OCI-LY1 (cell line): ENCODE measurements at regions not wholly inside any gene's neighbourhood (a gene's known extent, or its start where the extent isn't known, plus 50 kb on each side); places are given as distances from the start of the nearest gene placed in this dataset.

ENCODE experiments used
- H2AFZ ChIP-seq: fragments of 200-600 bp; sonication (generic), shearing (Covaris generic); 2 replicates; pipeline ENCODE4 v1.6.0; 2014; ENCODE audit warnings: antibody characterized with exemption, mild to moderate bottlenecking, low read length
- H3F3A ChIP-seq: fragments of 200-600 bp; sonication (generic), shearing (Covaris generic); 2 replicates; pipeline ENCODE4 v1.6.0; 2014; ENCODE audit warnings: mild to moderate bottlenecking, antibody characterized with exemption, low read length, moderate library complexity; ENCODE audit not compliant: insufficient read depth
- H3K27ac ChIP-seq: fragments of 200-600 bp; sonication (generic); 2 replicates; pipeline ENCODE4 v1.5.1; 2014; ENCODE audit warnings: low read length, mixed run types, mild to moderate bottlenecking, low read depth; ENCODE audit not compliant: poor library complexity, severe bottlenecking
- H3K27me3 ChIP-seq: fragments of 200-600 bp; sonication (generic); 2 replicates; pipeline ENCODE4 v1.6.0; 2014; ENCODE audit warnings: antibody characterized with exemption, mild to moderate bottlenecking, low read length, moderate library complexity; ENCODE audit not compliant: insufficient read depth
- H3K36me3 ChIP-seq: fragments of 200-600 bp; sonication (generic); 2 replicates; pipeline ENCODE4 v1.6.1; 2014; ENCODE audit warnings: mild to moderate bottlenecking, antibody characterized with exemption, low read length, moderate library complexity, mixed read lengths; ENCODE audit not compliant: insufficient read depth
- H3K4me1 ChIP-seq: fragments of 200-600 bp; sonication (generic); 2 replicates; pipeline ENCODE4 v1.5.1; 2014; ENCODE audit warnings: mild to moderate bottlenecking, low read length, moderate library complexity; ENCODE audit not compliant: insufficient read depth, severe bottlenecking
- H3K4me2 ChIP-seq: fragments of 200-600 bp; sonication (generic), shearing (Covaris generic); 2 replicates; pipeline ENCODE4 v1.6.1; 2014; ENCODE audit warnings: low read length
- H3K4me3 ChIP-seq: fragments of 200-600 bp; sonication (generic); 2 replicates; pipeline ENCODE4 v1.5.1; 2014; ENCODE audit warnings: low read length, low read depth, mild to moderate bottlenecking, mixed read lengths; ENCODE audit not compliant: poor library complexity, severe bottlenecking
- H3K79me2 ChIP-seq: fragments of 200-600 bp; shearing (Covaris generic); 2 replicates; pipeline ENCODE4 v1.6.1; 2016; ENCODE audit warnings: mixed run types, low read length, mixed read lengths; ENCODE audit not compliant: insufficient read depth
- H3K9ac ChIP-seq: fragments of 200-600 bp; sonication (generic), shearing (Covaris generic); 2 replicates; pipeline ENCODE4 v1.6.1; 2014; ENCODE audit warnings: mild to moderate bottlenecking, low read length, mixed read lengths
- H3K9me2 ChIP-seq: fragments of 200-600 bp; sonication (generic), shearing (Covaris generic); 2 replicates; pipeline ENCODE4 v1.6.1; 2014; ENCODE audit warnings: low read depth, mild to moderate bottlenecking, low read length, mixed read lengths
- H3K9me3 ChIP-seq: fragments of 200-600 bp; shearing (Covaris generic); 2 replicates; pipeline ENCODE4 v1.6.1; 2014; ENCODE audit warnings: low read length, mixed read lengths
- H4K20me1 ChIP-seq: fragments of 200-600 bp; sonication (generic), shearing (Covaris generic); 2 replicates; pipeline ENCODE4 v1.6.0; 2016; ENCODE audit warnings: mild to moderate bottlenecking, low read length; ENCODE audit not compliant: insufficient read depth
- CTCF ChIP-seq: fragments of 200-600 bp; sonication (generic), shearing (Covaris generic); IDR thresholded peaks from 2 replicates; pipeline ENCODE4 v1.5.1; 2017; ENCODE audit warnings: mild to moderate bottlenecking, antibody characterized with exemption, low read length, moderate library complexity, mixed read lengths
- EZH2 ChIP-seq: fragments of 200-600 bp; sonication (generic), shearing (Covaris generic); IDR thresholded peaks from 2 replicates; pipeline ENCODE4 v1.8.0; 2017; ENCODE audit warnings: borderline replicate concordance, mixed run types, mild to moderate bottlenecking, antibody characterized with exemption, low read length, moderate library complexity, mixed read lengths

DNA sequence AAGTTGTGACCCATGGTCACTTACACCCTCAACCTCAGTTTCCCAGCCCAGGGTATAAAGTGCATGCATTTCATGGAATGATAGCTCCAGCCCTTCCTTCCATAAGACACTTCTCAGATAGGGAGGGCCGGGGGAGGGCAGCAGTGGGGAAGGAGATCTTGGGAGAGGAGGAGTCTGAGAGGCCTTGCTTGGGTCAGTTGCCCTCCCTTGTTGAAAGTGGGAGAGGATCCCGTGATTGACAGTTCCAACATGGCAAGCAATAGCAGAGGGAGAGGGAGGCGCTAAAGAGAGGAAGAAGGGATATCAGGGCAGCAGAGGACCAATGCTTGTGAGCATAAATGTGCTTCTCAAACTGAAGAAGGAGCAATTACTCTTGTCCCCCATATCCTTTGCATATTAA, 244.4 kb downstream of the CHRM3 start:
- Histone ChIP-seq H3K9me3 (no peaks in the 10 kb centered on the region), H3K4me3 (no peak overlapping the region)
- no peak for TF ChIP-seq CTCF
- no peak for TF ChIP-seq EZH2

DNA sequence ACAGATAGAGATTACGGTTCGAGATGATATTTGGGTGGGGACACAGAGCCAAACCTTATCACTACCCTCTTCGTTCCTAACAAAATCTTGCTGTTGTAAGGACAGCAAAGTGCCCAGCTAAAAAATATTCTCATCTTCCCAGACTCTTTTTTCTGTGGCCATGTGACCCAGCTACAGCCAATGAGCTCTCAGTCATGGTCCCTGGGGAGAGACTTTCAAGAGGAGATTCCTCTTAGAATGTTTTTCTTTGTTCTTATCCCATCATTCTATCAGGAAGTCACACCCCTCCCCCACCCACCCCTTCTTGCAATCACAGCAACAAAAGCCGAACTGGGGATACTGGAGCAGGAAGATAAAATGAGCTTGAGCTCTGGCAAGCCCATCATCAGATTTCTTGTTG, 247.1 kb downstream of the CHRM3 start:
- Histone ChIP-seq H3K36me3 (no peaks in the 10 kb centered on the region), H3K27ac (no peak overlapping the region), H3K4me2 (no peak overlapping the region), H2AFZ (no peak overlapping the region), H4K20me1 (no peaks in the 10 kb centered on the region), H3K4me3 (no peak overlapping the region), H3F3A (no peaks in the 10 kb centered on the region), H3K9me3 (no peaks in the 10 kb centered on the region), H3K27me3 (no peaks in the 10 kb centered on the region), H3K4me1 (no peaks in the 10 kb centered on the region), H3K9me2 (no peaks in the 10 kb centered on the region), H3K79me2 (no peaks in the 10 kb centered on the region), H3K9ac (no peak overlapping the region)
- no peak for TF ChIP-seq EZH2
- TF ChIP-seq CTCF, result no peak

More for the DNA sequence above, 244.4 kb downstream of the CHRM3 start:
- H3K27ac ChIP-seq, result no peak overlapping the region
- H3K9ac ChIP-seq, result no peak overlapping the region
- H3K79me2 ChIP-seq, result no peaks in the 10 kb centered on the region
- no peaks in the 10 kb centered on the region for H3K27me3 ChIP-seq
- H3K36me3 ChIP-seq, result no peaks in the 10 kb centered on the region
- H4K20me1 ChIP-seq, result no peaks in the 10 kb centered on the region
- no peaks in the 10 kb centered on the region for H3K9me2 ChIP-seq
- no peak overlapping the region for H3K4me2 ChIP-seq
- H3K4me1 ChIP-seq, result no peaks in the 10 kb centered on the region
- no peak overlapping the region for H2AFZ ChIP-seq
- no peaks in the 10 kb centered on the region for H3F3A ChIP-seq

DNA sequence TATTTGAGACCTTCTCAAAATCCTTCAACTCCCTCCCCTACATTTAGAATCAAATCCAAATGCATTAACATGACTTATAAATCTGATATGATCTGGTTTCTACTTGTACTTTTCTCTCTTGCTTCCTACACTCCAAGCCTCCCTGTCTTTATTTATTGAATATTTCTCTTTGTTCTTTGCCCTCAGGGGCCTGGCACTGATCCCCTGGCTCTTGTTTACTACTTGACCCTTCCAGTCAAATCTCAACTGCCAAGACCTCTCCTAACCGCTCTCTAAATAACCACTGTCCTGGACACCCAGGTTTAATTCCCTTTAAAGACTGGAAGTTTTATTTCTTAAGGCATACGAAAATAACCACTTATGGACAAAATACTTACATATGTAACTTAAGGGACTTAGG, 248.9 kb downstream of the CHRM3 start:
- H3K9me3 ChIP-seq, result no peaks in the 10 kb centered on the region
- no peak overlapping the region for H3K9ac ChIP-seq
- H3K4me1 ChIP-seq, result no peaks in the 10 kb centered on the region
- H3K79me2 ChIP-seq, result no peaks in the 10 kb centered on the region
- H3K4me3 ChIP-seq, result no peak overlapping the region
- no peaks in the 10 kb centered on the region for H3K36me3 ChIP-seq
- TF ChIP-seq CTCF, result no peak
- no peak for TF ChIP-seq EZH2
- H3K27ac ChIP-seq, result no peak overlapping the region
- no peaks in the 10 kb centered on the region for H3K9me2 ChIP-seq
- H2AFZ ChIP-seq, result no peak overlapping the region
- no peaks in the 10 kb centered on the region for H3K27me3 ChIP-seq
- H3F3A ChIP-seq, result no peaks in the 10 kb centered on the region
- H3K4me2 ChIP-seq, result no peak overlapping the region
- H4K20me1 ChIP-seq, result no peaks in the 10 kb centered on the region
